HCT116 (cell line): ENCODE measurements at regions not wholly inside any gene's neighbourhood (a gene's known extent, or its start where the extent isn't known, plus 50 kb on each side); places are given as distances from the start of the nearest gene placed in this dataset.

Experiments
- ATAC-seq: fragments of 200-7000 bp; cut with Tn5 transposase; 2 replicates; pipeline ENCODE4 v1.9.1; 2020; ENCODE audit warnings: mild to moderate bottlenecking, moderate library complexity
- BruUV-seq: library from RNA; stranded (reverse); fragments of 400-500 nt; replicated peaks from 2 replicates; lab custom pipeline; 2021; lab: Mats Ljungman, UMichigan
- CTCF ChIA-PET: fragments of 300-600 bp; sonication (Branson Sonifier 250); formaldehyde crosslinking; loops from one replicate; lab custom pipeline; 2021; ENCODE audit warnings: antibody characterized with exemption; lab: Charles Lee
- POLR2A ChIA-PET: fragments of 300-600, 350-600 bp; sonication (Branson Sonifier 250); formaldehyde crosslinking; loops from one replicate; lab custom pipeline; 2021; ENCODE audit warnings: antibody characterized with exemption; lab: Charles Lee
- RAD21 ChIA-PET, 2 experiments: fragments of 300-600 bp; sonication (Branson Sonifier 250); formaldehyde crosslinking; loops; one replicate each; lab custom pipeline; 2023; ENCODE audit warnings: low total read pairs in 2 of 2; ENCODE audit not compliant: uncharacterized antibody in 2 of 2, unreplicated experiment in 2 of 2, low non-redundant PET in 1 of 2; lab: Charles Lee
- DNase-seq: peaks from one replicate; pipeline ENCODE4 v3.0.0-alpha.2; 2010; ENCODE audit warnings: low read depth, low spot score
- H2AFZ ChIP-seq: fragments of 200-600 bp; shearing (Covaris generic), sonication (generic); 2 replicates; pipeline ENCODE4 v1.6.1; 2017; ENCODE audit warnings: low read depth, mixed run types, mixed read lengths, antibody characterized with exemption, low read length; ENCODE audit not compliant: poor library complexity, severe bottlenecking
- H3K27ac ChIP-seq: 2 replicates; pipeline ENCODE4 v1.5.1; 2012; ENCODE audit warnings: low read depth, low read length
- H3K27me3 ChIP-seq: fragments of 200-600 bp; sonication (generic); 2 replicates; pipeline ENCODE4 v1.6.1; 2016; ENCODE audit warnings: mixed run types, low read length, mixed read lengths; ENCODE audit not compliant: insufficient read depth
- H3K36me3 ChIP-seq, 2 experiments: fragments of 200-500 bp in 1 of 2; fragments of 200-600 bp in 1 of 2; sonication (Bioruptor generic) in 1 of 2; sonication (generic) in 1 of 2; 2 replicates each; pipeline versions ENCODE4 v1.5.1 to v1.6.1; 2014 to 2016; ENCODE audit warnings: low read length in 2 of 2, inconsistent platforms in 1 of 2, mixed read lengths in 1 of 2, mixed run types in 1 of 2; ENCODE audit not compliant: insufficient read depth in 2 of 2, control insufficient read depth in 1 of 2
- H3K4me1 ChIP-seq, 2 experiments: fragments of 200-600 bp in 1 of 2; sonication (generic) in 1 of 2; 2 replicates each; pipeline versions ENCODE4 v1.5.1 to v1.6.1; 2012 to 2017; ENCODE audit warnings: low read length in 2 of 2, inconsistent platforms in 1 of 2, mild to moderate bottlenecking in 1 of 2, mixed read lengths in 1 of 2, mixed run types in 1 of 2, moderate library complexity in 1 of 2; ENCODE audit not compliant: insufficient read depth in 2 of 2, control insufficient read depth in 1 of 2
- H3K4me2 ChIP-seq: fragments of 200-600 bp; sonication (generic); 2 replicates; pipeline ENCODE4 v1.6.1; 2017; ENCODE audit warnings: mixed run types, low read length, mixed read lengths
- H3K4me3 ChIP-seq, 2 experiments: fragments of 200-600 bp in 1 of 2; sonication (generic) in 1 of 2; replicated peaks in 1 of 2; 2 replicates each; pipeline ENCODE4 v1.5.1; 2011 to 2016; ENCODE audit warnings: low read length in 2 of 2, control low read depth in 1 of 2, low read depth in 1 of 2, mild to moderate bottlenecking in 1 of 2, mixed read lengths in 1 of 2, mixed run types in 1 of 2
- H3K79me2 ChIP-seq: fragments of 200-600 bp; sonication (generic); 2 replicates; pipeline ENCODE4 v1.6.1; 2017; ENCODE audit warnings: mild to moderate bottlenecking, mixed run types, low read length, moderate library complexity, mixed read lengths; ENCODE audit not compliant: insufficient read depth
- H3K9ac ChIP-seq: fragments of 200-600 bp; sonication (generic); 2 replicates; pipeline ENCODE4 v1.6.1; 2016; ENCODE audit warnings: low read length, mixed read lengths
- H3K9me2 ChIP-seq: fragments of 200-600 bp; sonication (generic), shearing (Covaris generic); 2 replicates; pipeline ENCODE4 v1.6.1; 2017; ENCODE audit warnings: mixed run types, mild to moderate bottlenecking, moderate library complexity; ENCODE audit not compliant: insufficient read depth
- H3K9me3 ChIP-seq, 2 experiments: fragments of 200-500 bp in 1 of 2; fragments of 200-600 bp in 1 of 2; sonication (Bioruptor generic) in 1 of 2; sonication (generic) in 1 of 2; 2 replicates each; pipeline ENCODE4 v1.6.1; 2014 to 2017; ENCODE audit warnings: low read length in 2 of 2, mixed read lengths in 2 of 2, inconsistent platforms in 1 of 2, low read depth in 1 of 2, mild to moderate bottlenecking in 1 of 2, mixed run types in 1 of 2, moderate library complexity in 1 of 2; ENCODE audit not compliant: control insufficient read depth in 1 of 2, insufficient read depth in 1 of 2
- H4K20me1 ChIP-seq: fragments of 200-600 bp; sonication (generic), shearing (Covaris generic); 2 replicates; pipeline ENCODE4 v1.6.1; 2017; ENCODE audit warnings: mixed run types, mild to moderate bottlenecking, moderate library complexity; ENCODE audit not compliant: insufficient read depth
- CBX3 ChIP-seq: IDR thresholded peaks from 2 replicates; pipeline ENCODE4 v1.6.1; 2012; ENCODE audit warnings: low read depth
- CEBPB ChIP-seq: IDR thresholded peaks from 2 replicates; pipeline ENCODE4 v1.6.1; 2012; ENCODE audit warnings: low read depth
- ELF1 ChIP-seq: IDR thresholded peaks from 2 replicates; pipeline ENCODE4 v1.6.1; 2012; ENCODE audit warnings: low read depth, borderline replicate concordance
- EZH2 ChIP-seq: fragments of 200-600 bp; sonication (generic); IDR thresholded peaks from 2 replicates; pipeline ENCODE4 v1.6.1; 2017; ENCODE audit warnings: antibody characterized with exemption, mixed run types
- JUND ChIP-seq: IDR thresholded peaks from 2 replicates; pipeline ENCODE4 v1.6.1; 2012
- POLR2A ChIP-seq: IDR thresholded peaks from 2 replicates; pipeline ENCODE4 v1.7.0; 2011; ENCODE audit warnings: borderline replicate concordance; ENCODE audit not compliant: insufficient read depth, insufficient read length; ENCODE audit errors: extremely low read depth
- RAD21 ChIP-seq: IDR thresholded peaks from 2 replicates; pipeline ENCODE4 v1.6.1; 2012; ENCODE audit warnings: low read depth, mild to moderate bottlenecking
- SIN3A ChIP-seq: IDR thresholded peaks from 2 replicates; pipeline ENCODE4 v1.6.1; 2012; ENCODE audit warnings: low read depth
- SRF ChIP-seq: IDR thresholded peaks from 2 replicates; pipeline ENCODE4 v1.6.1; 2012; ENCODE audit warnings: low read depth
- TCF7L2 ChIP-seq: IDR thresholded peaks from 2 replicates; pipeline ENCODE4 v1.7.0; 2011; ENCODE audit warnings: borderline replicate concordance, inconsistent platforms; ENCODE audit not compliant: insufficient read depth, insufficient read length; ENCODE audit errors: extremely low read depth
- YY1 ChIP-seq: IDR thresholded peaks from 2 replicates; pipeline ENCODE4 v1.6.1; 2011; ENCODE audit warnings: low read length, low read depth, moderate library complexity, mild to moderate bottlenecking; ENCODE audit not compliant: insufficient replicate concordance; ENCODE audit errors: extremely low read depth
- ZNF274 ChIP-seq: fragments of 200-500 bp; sonication (Bioruptor generic); IDR thresholded peaks from 2 replicates; pipeline ENCODE4 v1.6.1; 2014; ENCODE audit warnings: mild to moderate bottlenecking, low read depth, low read length, inconsistent platforms
- intact Hi-C: fragments of 100-400 bp; cut with micrococcal nuclease; formaldehyde crosslinking; loops from 2 replicates; pipeline ENCODE4 v1.10.0; 2022
- TF ChIP-seq, protein P1 (sequence below): IDR thresholded peaks from 2 replicates; pipeline ENCODE4 v1.6.1; 2011; ENCODE audit warnings: mild to moderate bottlenecking, low read length, moderate library complexity; ENCODE audit not compliant: insufficient replicate concordance; ENCODE audit errors: extremely low read depth
- TF ChIP-seq, protein P2 (sequence below): IDR thresholded peaks from 2 replicates; pipeline ENCODE4 v1.6.1; 2012
- TF ChIP-seq, protein P3 (sequence below): IDR thresholded peaks from 2 replicates; pipeline ENCODE4 v1.6.1; 2012

DNA sequence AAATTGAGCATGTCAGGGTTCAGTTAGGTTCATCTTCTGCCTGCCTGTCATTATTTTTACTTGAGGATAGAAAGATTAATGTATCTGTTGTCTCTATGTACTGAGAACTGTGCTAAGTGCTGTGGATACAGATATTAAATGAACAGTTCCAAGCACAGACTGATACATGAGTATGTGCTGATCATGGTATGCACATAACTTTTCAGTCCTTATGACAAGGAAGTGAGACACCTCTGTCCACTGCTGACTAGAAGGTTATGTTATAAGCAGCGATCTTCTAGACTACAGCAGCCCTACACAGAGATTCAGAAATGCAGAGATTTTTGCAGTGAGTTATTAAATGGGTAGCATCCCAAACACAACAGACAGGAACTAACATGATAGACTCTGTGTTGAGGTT is 335.6 kb upstream of the MTNR1B start:
- ChIA-PET RAD21 (no interaction called here), POLR2A (no interaction called here), CTCF (no interaction called here)
- DNase-seq = no peak
- Histone ChIP-seq H2AFZ (no peak overlapping the region), H3K4me1 (no peaks in the 10 kb centered on the region), H3K27ac (no peak overlapping the region), H3K36me3 (no peaks in the 10 kb centered on the region), H3K4me3 (no peak overlapping the region), H3K9me2 (no peaks in the 10 kb centered on the region), H3K9me3 (no peaks in the 10 kb centered on the region; a peak in 1 of 4 replicates), H4K20me1 (no peaks in the 10 kb centered on the region), H3K9ac (no peak overlapping the region), H3K79me2 (no peaks in the 10 kb centered on the region), H3K4me2 (no peak overlapping the region), H3K27me3 (no peaks in the 10 kb centered on the region)
- no peak for ATAC-seq
- TF ChIP-seq ZNF274 = no peak
- no peak for TF ChIP-seq CBX3
- no peak for TF ChIP-seq JUND
- no TSS peak for BruUV-seq
- intact Hi-C loops = no loop called here

DNA sequence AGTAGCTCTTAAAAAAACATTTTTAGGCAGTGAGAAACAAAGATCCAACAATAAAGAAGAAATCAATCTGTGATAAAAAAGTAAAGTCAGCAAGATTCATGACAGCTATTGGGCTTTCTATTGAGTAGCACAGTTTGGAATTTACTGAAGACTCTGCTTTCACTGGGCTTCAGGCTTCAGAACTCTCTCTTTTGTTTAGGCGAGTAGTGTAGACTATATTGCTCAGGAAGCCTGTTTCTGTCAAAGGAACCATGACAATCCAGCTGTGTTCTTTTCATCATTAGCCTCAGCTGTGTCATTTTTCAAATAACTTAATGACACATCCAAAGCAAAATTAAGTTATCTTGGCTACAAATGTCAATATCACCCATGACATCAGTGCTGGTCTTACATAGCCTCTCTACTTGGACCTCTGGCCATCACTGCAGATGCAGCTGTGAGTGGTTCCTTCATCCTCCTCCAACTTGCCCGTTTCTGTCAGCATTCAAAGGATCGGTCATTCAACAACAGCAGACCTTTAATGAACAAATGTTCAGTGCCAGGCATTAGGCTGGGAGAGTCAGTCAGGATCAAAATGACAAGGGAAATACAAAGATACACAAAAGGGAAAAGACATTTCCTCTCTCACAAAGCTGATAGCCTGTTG is 332.8 kb upstream of the MTNR1B start:
- Histone ChIP-seq H3K27me3 (no peaks in the 10 kb centered on the region), H4K20me1 (no peaks in the 10 kb centered on the region), H3K9ac (no peak overlapping the region), H3K79me2 (no peaks in the 10 kb centered on the region), H2AFZ (no peak overlapping the region), H3K4me2 (no peak overlapping the region), H3K36me3 (no peaks in the 10 kb centered on the region; a peak in 1 of 4 replicates), H3K9me3 (peaks cover 0 to 4% of the 10 kb centered on the region in 2 experiments; a peak in 1 of 4 replicates), H3K9me2 (no peaks in the 10 kb centered on the region), H3K4me3 (no peak overlapping the region), H3K27ac (no peak overlapping the region), H3K4me1 (no peaks in the 10 kb centered on the region)
- no peak for DNase-seq
- BruUV-seq = no TSS peak
- TF ChIP-seq RAD21 = no peak
- TF ChIP-seq, protein P1, sequence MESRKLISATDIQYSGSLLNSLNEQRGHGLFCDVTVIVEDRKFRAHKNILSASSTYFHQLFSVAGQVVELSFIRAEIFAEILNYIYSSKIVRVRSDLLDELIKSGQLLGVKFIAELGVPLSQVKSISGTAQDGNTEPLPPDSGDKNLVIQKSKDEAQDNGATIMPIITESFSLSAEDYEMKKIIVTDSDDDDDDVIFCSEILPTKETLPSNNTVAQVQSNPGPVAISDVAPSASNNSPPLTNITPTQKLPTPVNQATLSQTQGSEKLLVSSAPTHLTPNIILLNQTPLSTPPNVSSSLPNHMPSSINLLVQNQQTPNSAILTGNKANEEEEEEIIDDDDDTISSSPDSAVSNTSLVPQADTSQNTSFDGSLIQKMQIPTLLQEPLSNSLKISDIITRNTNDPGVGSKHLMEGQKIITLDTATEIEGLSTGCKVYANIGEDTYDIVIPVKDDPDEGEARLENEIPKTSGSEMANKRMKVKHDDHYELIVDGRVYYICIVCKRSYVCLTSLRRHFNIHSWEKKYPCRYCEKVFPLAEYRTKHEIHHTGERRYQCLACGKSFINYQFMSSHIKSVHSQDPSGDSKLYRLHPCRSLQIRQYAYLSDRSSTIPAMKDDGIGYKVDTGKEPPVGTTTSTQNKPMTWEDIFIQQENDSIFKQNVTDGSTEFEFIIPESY = no peak
- TF ChIP-seq, protein P2, sequence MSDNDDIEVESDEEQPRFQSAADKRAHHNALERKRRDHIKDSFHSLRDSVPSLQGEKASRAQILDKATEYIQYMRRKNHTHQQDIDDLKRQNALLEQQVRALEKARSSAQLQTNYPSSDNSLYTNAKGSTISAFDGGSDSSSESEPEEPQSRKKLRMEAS = no peak
- TF ChIP-seq POLR2A = no peak
- no peak for TF ChIP-seq EZH2
- TF ChIP-seq, protein P3, sequence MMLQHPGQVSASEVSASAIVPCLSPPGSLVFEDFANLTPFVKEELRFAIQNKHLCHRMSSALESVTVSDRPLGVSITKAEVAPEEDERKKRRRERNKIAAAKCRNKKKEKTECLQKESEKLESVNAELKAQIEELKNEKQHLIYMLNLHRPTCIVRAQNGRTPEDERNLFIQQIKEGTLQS = no peak
- TF ChIP-seq CEBPB = no peak
- no peak for TF ChIP-seq ELF1
- TF ChIP-seq SIN3A = no peak
- no peak for TF ChIP-seq YY1
- no peak for TF ChIP-seq ZNF274
- no peak for TF ChIP-seq SRF
- TF ChIP-seq CBX3 = no peak
- no peak for TF ChIP-seq TCF7L2
- no peak for ATAC-seq
- POLR2A ChIA-PET = no interaction called here
- intact Hi-C loops = no loop called here
- CTCF ChIA-PET = no interaction called here
- RAD21 ChIA-PET = no interaction called here
